GM12878 (cell line): ENCODE measurements at regions not wholly inside any gene's neighbourhood (a gene's known extent, or its start where the extent isn't known, plus 50 kb on each side); places are given as distances from the start of the nearest gene placed in this dataset.
A peak's percentile ranks its signal among the peaks of the same experiment; 100 is the strongest.

Experiments
- BACH1 ChIP-seq: fragments of 450-650 bp; IDR thresholded peaks from 2 replicates; pipeline ENCODE4 v1.6.1; 2017; ENCODE audit warnings: mild to moderate bottlenecking, borderline replicate concordance
- E2F8 ChIP-seq: fragments of 450-650 bp; IDR thresholded peaks from 2 replicates; pipeline ENCODE4 v1.6.1; 2018; ENCODE audit warnings: mild to moderate bottlenecking, low read depth, moderate library complexity; ENCODE audit not compliant: partially characterized antibody
- ESRRA ChIP-seq: IDR thresholded peaks from 2 replicates; pipeline ENCODE4 v1.6.1; 2012; ENCODE audit warnings: mild to moderate bottlenecking, low read length, improper control_type of control experiment
- ETV6 ChIP-seq, 2 experiments: fragments of 450-650 bp in 1 of 2; IDR thresholded peaks in 1 of 2; conservative IDR thresholded peaks in 1 of 2; 2 replicates each; pipeline ENCODE4 v1.6.1; 2014; ENCODE audit warnings: antibody characterized with exemption in 1 of 2, borderline replicate concordance in 1 of 2, low read depth in 1 of 2, mild to moderate bottlenecking in 1 of 2, moderate library complexity in 1 of 2
- GATAD2B ChIP-seq: fragments of 450-650 bp; conservative IDR thresholded peaks from 2 replicates; pipeline ENCODE4 v1.6.1; 2017; ENCODE audit warnings: low read depth, mild to moderate bottlenecking, moderate library complexity
- HDAC6 ChIP-seq: fragments of 200-600 bp; sonication (generic); IDR thresholded peaks from one replicate; pipeline ENCODE4 v1.8.0; 2017; ENCODE audit warnings: antibody characterized with exemption; ENCODE audit not compliant: unreplicated experiment
- IKZF1 ChIP-seq: fragments of 450-650 bp; conservative IDR thresholded peaks from 2 replicates; pipeline ENCODE4 v1.6.1; 2017; ENCODE audit warnings: antibody characterized with exemption, mild to moderate bottlenecking
- IKZF2 ChIP-seq, 2 experiments: fragments of 450-650 bp; IDR thresholded peaks; 2 replicates each; pipeline ENCODE4 v1.6.1; 2017; ENCODE audit warnings: mild to moderate bottlenecking in 2 of 2, moderate library complexity in 2 of 2
- IRF4 ChIP-seq: IDR thresholded peaks from 2 replicates; pipeline ENCODE4 v1.6.1; 2011; ENCODE audit warnings: low read depth, low read length
- JUND ChIP-seq: IDR thresholded peaks from 2 replicates; pipeline ENCODE4 v1.6.1; 2012; ENCODE audit warnings: low read depth, mild to moderate bottlenecking, low read length, improper control_type of control experiment, moderate library complexity
- KLF5 ChIP-seq: fragments of 450-650 bp; IDR thresholded peaks from 2 replicates; pipeline ENCODE4 v1.6.1; 2014; ENCODE audit warnings: mild to moderate bottlenecking; ENCODE audit not compliant: partially characterized antibody
- MEF2B ChIP-seq: fragments of 450-650 bp; IDR thresholded peaks from 2 replicates; pipeline ENCODE4 v1.6.1; 2018; ENCODE audit warnings: mild to moderate bottlenecking, moderate library complexity; ENCODE audit not compliant: partially characterized antibody, poor library complexity, severe bottlenecking
- MTA3 ChIP-seq: IDR thresholded peaks from 2 replicates; pipeline ENCODE4 v1.6.1; 2012; ENCODE audit warnings: low read length, inconsistent platforms, borderline replicate concordance
- NBN ChIP-seq: fragments of 450-650 bp; IDR thresholded peaks from 2 replicates; pipeline ENCODE4 v1.6.1; 2016
- NFYB ChIP-seq: IDR thresholded peaks from 2 replicates; pipeline ENCODE4 v1.6.1; 2011; ENCODE audit warnings: low read depth, mild to moderate bottlenecking, low read length, improper control_type of control experiment, moderate library complexity; ENCODE audit not compliant: insufficient read depth
- NRF1 ChIP-seq: conservative IDR thresholded peaks from 2 replicates; pipeline ENCODE4 v1.6.1; 2011; ENCODE audit warnings: mild to moderate bottlenecking, low read depth, low read length, improper control_type of control experiment
- PAX5 ChIP-seq: IDR thresholded peaks from 2 replicates; pipeline ENCODE4 v1.6.1; 2011; ENCODE audit warnings: low read depth, low read length, borderline replicate concordance
- PML ChIP-seq: IDR thresholded peaks from 2 replicates; pipeline ENCODE4 v1.6.1; 2012; ENCODE audit warnings: low read length, inconsistent platforms
- POLR2AphosphoS2 ChIP-seq: IDR thresholded peaks from 2 replicates; pipeline ENCODE4 v1.6.1; 2011; ENCODE audit warnings: low read depth, mild to moderate bottlenecking, low read length, improper control_type of control experiment, moderate library complexity
- POLR2AphosphoS5 ChIP-seq: IDR thresholded peaks from 2 replicates; pipeline ENCODE4 v1.6.1; 2011; ENCODE audit warnings: mild to moderate bottlenecking, low read length, inconsistent platforms
- RUNX3 ChIP-seq: IDR thresholded peaks from 2 replicates; pipeline ENCODE4 v1.6.1; 2012; ENCODE audit warnings: low read length, inconsistent platforms
- SIX5 ChIP-seq: IDR thresholded peaks from 2 replicates; pipeline ENCODE4 v1.6.1; 2011; ENCODE audit warnings: mild to moderate bottlenecking, low read depth, low read length, moderate library complexity; ENCODE audit not compliant: severe bottlenecking
- SMARCA5 ChIP-seq: fragments of 450-650 bp; IDR thresholded peaks from 2 replicates; pipeline ENCODE4 v1.6.1; 2017; ENCODE audit warnings: mild to moderate bottlenecking
- SMC3 ChIP-seq: IDR thresholded peaks from 2 replicates; pipeline ENCODE4 v1.6.1; 2011; ENCODE audit warnings: low read length, improper control_type of control experiment, borderline replicate concordance
- SRF ChIP-seq, 2 experiments: IDR thresholded peaks; 2 replicates each; pipeline ENCODE4 v1.6.1; 2011; ENCODE audit warnings: low read depth in 2 of 2, low read length in 2 of 2, mild to moderate bottlenecking in 1 of 2, moderate library complexity in 1 of 2
- SUPT20H ChIP-seq: IDR thresholded peaks from 2 replicates; pipeline ENCODE4 v1.6.1; 2011; ENCODE audit warnings: low read depth, mild to moderate bottlenecking, low read length, moderate library complexity, borderline replicate concordance; ENCODE audit not compliant: control insufficient read depth
- SUZ12 ChIP-seq: fragments of 200-600 bp; sonication (generic); IDR thresholded peaks from one replicate; pipeline ENCODE4 v1.6.1; 2018; ENCODE audit warnings: antibody characterized with exemption, mild to moderate bottlenecking; ENCODE audit not compliant: unreplicated experiment
- TF ChIP-seq, protein P1 (sequence below): fragments of 450-650 bp; IDR thresholded peaks from 2 replicates; pipeline ENCODE4 v1.6.1; 2017; ENCODE audit warnings: antibody characterized with exemption, mild to moderate bottlenecking, moderate library complexity

DNA sequence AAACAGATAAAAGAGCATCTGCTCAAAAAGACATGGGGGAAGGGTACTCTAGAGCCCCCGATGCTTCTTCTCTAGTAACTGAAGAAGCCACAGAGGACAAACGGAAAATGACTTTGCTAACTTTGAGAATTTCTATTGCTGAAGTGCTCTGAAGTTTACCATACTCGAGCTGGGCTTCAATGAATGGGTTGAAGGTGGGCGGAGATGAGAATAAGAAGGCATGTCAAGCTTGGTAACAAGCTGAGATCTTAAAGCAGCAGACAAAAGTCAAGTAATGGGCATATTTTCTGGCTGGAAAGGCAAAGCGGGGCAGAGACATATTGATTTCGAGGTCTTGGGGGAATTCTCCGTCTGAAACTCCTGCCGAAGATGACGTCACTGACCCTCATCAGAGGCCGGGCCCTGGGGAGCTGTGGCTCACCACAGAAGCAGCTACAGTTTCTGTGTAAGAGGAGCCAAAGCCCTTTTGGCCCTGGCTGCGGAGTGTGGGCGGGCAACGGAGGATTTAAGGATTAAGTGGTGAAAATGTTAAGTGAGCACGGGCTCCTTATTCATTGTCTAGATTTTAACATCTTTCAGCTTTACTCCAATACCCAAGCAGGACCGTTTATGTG is 115.8 kb upstream of the SLIT3 start (continued):
- TF ChIP-seq SRF (IDR thresholded peaks at IDR 0.05; ENCODE audit: low read depth in 2 of 2, low read length in 2 of 2), result no peak
- TF ChIP-seq KLF5, result no peak
- TF ChIP-seq BACH1, result no peak
- no peak for TF ChIP-seq ESRRA
- TF ChIP-seq PAX5, result peak; percentile 82
- TF ChIP-seq RUNX3, result peak; percentile 95
- no peak for TF ChIP-seq PML
- TF ChIP-seq SMC3, result no peak
- TF ChIP-seq JUND, result peak; percentile 68; the same call in 1 of the 2 replicates
- no peak for TF ChIP-seq SMARCA5
- no peak for TF ChIP-seq ETV6 (conservative IDR thresholded peaks at IDR 0.05 in 1 of 2, IDR thresholded peaks at IDR 0.05 in 1 of 2; ENCODE audit: borderline replicate concordance in 1 of 2, low read depth in 1 of 2)
- no peak for TF ChIP-seq SUZ12
- TF ChIP-seq NRF1, result no peak
- no peak for TF ChIP-seq MTA3
- 0 out of 2 replicates have a peak, but pooled peaks have one; percentile 9 for TF ChIP-seq IRF4
- TF ChIP-seq GATAD2B, result 0 out of 2 replicates have a peak, but pooled peaks have one; percentile 51
- TF ChIP-seq POLR2AphosphoS5, result no peak
- TF ChIP-seq IKZF1, result peak; percentile 91
- no peak for TF ChIP-seq NFYB
- no peak for TF ChIP-seq HDAC6
- peak; percentile 92 for TF ChIP-seq NBN
- no peak for TF ChIP-seq SUPT20H
- TF ChIP-seq, protein P1, sequence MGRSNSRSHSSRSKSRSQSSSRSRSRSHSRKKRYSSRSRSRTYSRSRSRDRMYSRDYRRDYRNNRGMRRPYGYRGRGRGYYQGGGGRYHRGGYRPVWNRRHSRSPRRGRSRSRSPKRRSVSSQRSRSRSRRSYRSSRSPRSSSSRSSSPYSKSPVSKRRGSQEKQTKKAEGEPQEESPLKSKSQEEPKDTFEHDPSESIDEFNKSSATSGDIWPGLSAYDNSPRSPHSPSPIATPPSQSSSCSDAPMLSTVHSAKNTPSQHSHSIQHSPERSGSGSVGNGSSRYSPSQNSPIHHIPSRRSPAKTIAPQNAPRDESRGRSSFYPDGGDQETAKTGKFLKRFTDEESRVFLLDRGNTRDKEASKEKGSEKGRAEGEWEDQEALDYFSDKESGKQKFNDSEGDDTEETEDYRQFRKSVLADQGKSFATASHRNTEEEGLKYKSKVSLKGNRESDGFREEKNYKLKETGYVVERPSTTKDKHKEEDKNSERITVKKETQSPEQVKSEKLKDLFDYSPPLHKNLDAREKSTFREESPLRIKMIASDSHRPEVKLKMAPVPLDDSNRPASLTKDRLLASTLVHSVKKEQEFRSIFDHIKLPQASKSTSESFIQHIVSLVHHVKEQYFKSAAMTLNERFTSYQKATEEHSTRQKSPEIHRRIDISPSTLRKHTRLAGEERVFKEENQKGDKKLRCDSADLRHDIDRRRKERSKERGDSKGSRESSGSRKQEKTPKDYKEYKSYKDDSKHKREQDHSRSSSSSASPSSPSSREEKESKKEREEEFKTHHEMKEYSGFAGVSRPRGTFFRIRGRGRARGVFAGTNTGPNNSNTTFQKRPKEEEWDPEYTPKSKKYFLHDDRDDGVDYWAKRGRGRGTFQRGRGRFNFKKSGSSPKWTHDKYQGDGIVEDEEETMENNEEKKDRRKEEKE, result no peak
- TF ChIP-seq MEF2B, result peak; percentile 97
- TF ChIP-seq SIX5, result no peak
- peak; percentile 81 to 84 for TF ChIP-seq IKZF2 (IDR thresholded peaks at IDR 0.05)
- TF ChIP-seq POLR2AphosphoS2, result no peak
- TF ChIP-seq E2F8, result no peak
